HG03565 (cell line): ENCODE measurements at regions not wholly inside any gene's neighbourhood (a gene's known extent, or its start where the extent isn't known, plus 50 kb on each side); places are given as distances from the start of the nearest gene placed in this dataset.
"Not testable (repeated sequence)": the region's sequence is repeated elsewhere in the genome, so short reads cannot be mapped to it uniquely, and the experiment has no call there.

Experiments
- ATAC-seq: cut with Tn5 transposase; IDR thresholded peaks from one replicate; pipeline ENCODE4 v1.9.1; 2021; ENCODE audit warnings: mild to moderate bottlenecking, moderate library complexity; ENCODE audit not compliant: unreplicated experiment

DNA sequence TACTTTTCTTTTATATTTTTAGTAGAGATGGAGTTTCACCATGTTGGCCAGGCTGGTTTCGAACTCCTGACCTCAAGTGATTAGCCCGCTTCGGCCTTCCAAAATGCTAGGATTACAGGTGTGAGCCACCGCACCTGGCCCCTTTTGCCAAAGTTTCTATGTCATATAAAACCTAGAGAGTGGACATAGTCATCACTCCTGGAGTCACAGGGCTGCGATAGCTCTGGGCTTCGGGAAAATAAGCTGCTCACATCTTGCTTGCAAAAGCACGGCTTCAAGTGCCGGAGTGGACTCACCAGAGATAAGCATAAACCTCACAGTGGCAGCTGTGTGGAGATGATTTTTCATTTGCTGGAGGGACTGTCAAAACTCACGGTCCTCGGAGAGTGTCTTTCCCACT lies 171.2 kb downstream of the TEX29 start:
- ATAC-seq: no peak

- ATAC-seq: no peak
Observed at GRCh38 chr13:111492341-111492950, 172.0 kb downstream of the TEX29 start.

DNA sequence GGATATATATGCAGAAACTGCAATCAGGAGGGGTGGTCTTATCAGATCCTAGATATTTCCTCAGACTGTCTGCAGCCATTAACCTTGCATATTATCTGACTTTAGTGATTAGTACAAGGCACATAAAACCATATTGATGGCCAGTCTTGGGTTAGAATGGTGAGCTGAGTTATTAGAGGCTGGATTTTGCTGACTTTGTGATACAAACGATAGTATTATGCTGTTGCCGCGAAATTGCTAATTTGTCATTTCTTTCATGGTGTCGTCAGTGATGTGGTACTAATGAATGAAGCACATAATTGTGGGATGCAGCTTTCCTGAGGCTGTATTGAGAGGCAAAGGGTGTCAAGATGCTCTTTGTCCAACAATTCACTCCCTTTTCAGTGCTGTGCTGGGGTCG lies 172.5 kb downstream of the TEX29 start:
- no peak for ATAC-seq

- ATAC-seq: no peak
Observed at GRCh38 chr13:111493468-111493867, 173.0 kb downstream of the TEX29 start.

- ATAC-seq: no peak
Observed at GRCh38 chr13:111494641-111495040, 174.2 kb downstream of the TEX29 start.

- not testable (repeated sequence) for ATAC-seq
Observed at GRCh38 chr13:111501596-111502535, 181.4 kb downstream of the TEX29 start.

GRCh38 chr13:111502957-111503356 lies 182.5 kb downstream of the TEX29 start:
- no peak for ATAC-seq

DNA sequence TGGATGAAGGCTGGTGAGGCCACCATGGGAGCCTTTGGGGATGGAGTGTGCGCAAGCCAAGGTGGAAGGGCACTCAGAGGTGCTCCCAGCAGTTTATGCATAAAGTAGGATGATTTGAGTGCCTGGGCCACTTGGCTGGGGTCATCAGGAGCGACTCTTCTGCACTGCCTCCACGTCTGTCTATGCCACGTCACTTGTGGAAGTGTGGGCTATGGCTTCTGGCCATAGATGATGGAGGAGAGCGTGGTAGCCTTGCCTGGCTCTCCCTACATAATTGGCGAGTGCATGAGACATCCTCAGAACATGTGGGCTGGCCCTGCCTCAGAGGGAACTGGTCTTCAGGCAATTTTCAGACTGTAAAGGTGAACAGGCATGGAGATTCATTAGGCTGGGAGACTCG lies 182.9 kb downstream of the TEX29 start:
- no peak for ATAC-seq

- no peak for ATAC-seq
Observed at GRCh38 chr13:111503905-111504695, 183.7 kb downstream of the TEX29 start.

- ATAC-seq: no peak
Observed at GRCh38 chr13:111505175-111505777, 184.8 kb downstream of the TEX29 start.

- ATAC-seq: no peak
Observed at GRCh38 chr13:111506125-111506524, 185.7 kb downstream of the TEX29 start.

GRCh38 chr13:111506621-111507020 lies 186.2 kb downstream of the TEX29 start:
- ATAC-seq: no peak

GRCh38 chr13:111508164-111508870 lies 187.9 kb downstream of the TEX29 start:
- ATAC-seq: no peak

DNA sequence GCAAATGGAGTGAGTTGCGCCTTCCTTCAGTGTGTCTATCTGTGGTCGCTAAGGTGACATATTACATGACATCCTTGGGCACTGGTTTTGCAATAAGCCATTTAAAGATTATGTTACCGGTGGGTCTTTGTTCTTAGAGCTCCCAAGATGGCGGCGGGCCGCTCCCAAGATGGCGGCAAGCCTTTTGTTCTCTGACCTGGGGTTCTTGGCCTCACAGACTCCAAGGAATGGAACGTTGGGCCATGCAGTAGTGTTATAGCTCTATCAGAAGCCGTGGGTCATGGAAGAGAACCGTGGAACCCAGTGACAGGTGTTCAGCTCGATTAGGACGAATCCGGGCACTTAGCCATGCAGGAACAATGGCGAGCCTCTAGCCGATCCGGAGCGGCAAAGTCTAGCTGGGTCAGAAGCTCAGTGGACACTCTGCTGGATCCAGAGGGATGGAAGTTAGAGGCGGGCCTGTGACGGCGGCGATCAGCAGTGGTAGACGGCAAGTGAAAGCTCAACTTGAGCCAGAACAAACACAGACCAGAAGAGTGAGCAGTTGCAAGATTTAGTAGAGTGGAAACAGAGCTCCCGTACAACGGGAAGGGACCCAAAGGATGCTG lies 188.6 kb downstream of the TEX29 start:
- ATAC-seq: no peak

DNA sequence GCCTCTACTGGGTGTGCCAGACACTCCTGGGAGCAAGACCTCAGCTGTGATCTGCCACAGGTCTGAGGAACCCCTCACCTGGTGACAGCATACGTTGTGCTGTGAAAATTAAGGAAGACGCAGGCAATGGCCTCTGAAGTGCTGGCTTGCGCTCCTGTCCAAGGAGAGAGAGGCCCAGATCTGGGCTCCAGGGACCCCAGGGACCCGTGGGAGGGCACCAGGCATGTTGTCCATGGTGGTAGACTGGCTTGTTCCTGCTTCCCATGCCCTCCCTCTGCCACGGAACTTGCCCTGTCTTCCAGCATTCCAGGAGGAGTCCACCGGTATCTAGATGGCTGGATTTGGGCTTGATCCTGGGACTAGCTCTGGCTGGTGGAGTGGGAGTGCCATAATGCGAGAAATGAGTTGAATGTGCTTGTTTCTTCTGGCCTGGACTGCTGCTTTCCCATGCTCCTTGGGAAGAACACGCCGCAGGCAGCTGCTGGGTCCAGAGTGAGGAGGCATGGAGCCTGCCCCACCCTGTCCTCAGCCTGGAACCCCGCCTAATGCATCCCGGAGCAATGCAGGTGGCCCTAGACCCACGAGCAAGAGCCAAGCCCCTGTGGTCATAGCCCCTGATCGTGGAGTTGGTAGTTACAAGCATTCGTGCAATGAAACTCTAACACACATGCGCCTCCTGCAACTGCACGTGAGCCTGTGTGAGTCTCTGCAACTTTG lies 190.2 kb downstream of the TEX29 start:
- ATAC-seq: no peak

GRCh38 chr13:111511219-111511732 lies 190.8 kb downstream of the TEX29 start:
- no peak for ATAC-seq

DNA sequence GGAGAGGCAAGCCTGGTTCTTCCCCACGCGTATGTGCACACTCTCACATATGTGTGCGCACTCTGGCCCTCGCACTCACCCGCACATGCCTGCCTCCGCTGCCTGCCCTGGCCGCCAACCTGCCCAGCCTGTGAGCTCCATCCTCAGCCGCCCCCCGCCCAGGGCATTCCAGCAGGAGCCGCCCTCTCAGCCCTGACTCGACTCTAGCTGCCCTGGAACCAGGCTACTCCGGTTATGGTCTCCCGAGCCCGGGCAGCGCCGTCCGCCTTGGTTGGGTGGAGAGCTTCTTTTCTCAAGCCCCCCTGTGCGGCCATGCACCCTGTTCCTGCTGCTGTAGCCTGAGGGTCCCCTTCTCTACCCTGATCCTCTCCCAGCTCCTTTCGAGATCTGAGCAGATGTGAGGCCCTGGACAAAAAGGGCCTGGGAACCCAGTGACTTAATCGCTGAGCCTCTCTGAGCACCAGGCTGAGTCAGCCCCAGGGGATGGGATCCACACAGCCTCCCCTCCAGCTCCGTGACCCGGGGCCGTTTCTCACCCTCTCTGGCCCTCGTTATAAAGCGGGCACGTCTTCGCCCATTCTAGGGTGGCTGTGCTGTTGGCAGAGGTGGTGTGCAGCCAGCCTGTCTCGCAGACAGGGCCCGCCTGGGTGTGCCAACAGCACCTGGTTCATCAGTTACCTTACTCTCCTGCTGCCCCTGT lies 191.5 kb downstream of the TEX29 start:
- ATAC-seq: no peak

- ATAC-seq: no peak
Observed at GRCh38 chr13:111512707-111513106, 192.3 kb downstream of the TEX29 start.
